Uterus (tissue), 3 donors: ENCODE measurements at regions not wholly inside any gene's neighbourhood (a gene's known extent, or its start where the extent isn't known, plus 50 kb on each side); places are given as distances from the start of the nearest gene placed in this dataset.

Experiments
- DNase-seq, 2 donors: peaks; one replicate each; pipeline ENCODE4 v3.0.0-alpha.2; 2019 to 2020
- H3K27ac ChIP-seq, 2 donors: fragments of 200-600 bp; sonication (generic); 1 replicate in 1 of 2; 2 replicates in 1 of 2; pipeline ENCODE4 v1.5.1; 2016 to 2018
- H3K27me3 ChIP-seq, 2 donors: fragments of 200-600 bp; sonication (generic); one replicate each; pipeline ENCODE4 v1.5.1; 2018 to 2019; ENCODE audit warnings: control low read depth in 1 of 2
- H3K36me3 ChIP-seq, 2 donors: fragments of 200-600 bp; sonication (generic); one replicate each; pipeline ENCODE4 v1.5.1; 2019; ENCODE audit warnings: control low read depth in 1 of 2
- H3K4me1 ChIP-seq, 2 donors: fragments of 200-600 bp; sonication (generic); one replicate each; pipeline ENCODE4 v1.5.1; 2018 to 2019; ENCODE audit warnings: control low read depth in 1 of 2
- H3K4me3 ChIP-seq, 2 donors: fragments of 200-600 bp; sonication (generic); 1 replicate in 1 of 2; 2 replicates in 1 of 2; pipeline ENCODE4 v1.5.1; 2018 to 2019; ENCODE audit warnings: mild to moderate bottlenecking in 1 of 2
- H3K9me3 ChIP-seq, 2 donors: fragments of 200-600 bp; sonication (generic); one replicate each; pipeline ENCODE4 v1.5.1; 2019; ENCODE audit warnings: control low read depth in 1 of 2
- CTCF ChIP-seq, 4 experiments: fragments of 200-600 bp in 2 of 4; fragments of 450-650 bp in 2 of 4; sonication (generic) in 2 of 4; IDR thresholded peaks; one replicate each; pipeline ENCODE4 v1.5.1; 2016 to 2019; ENCODE audit warnings: antibody characterized with exemption in 4 of 4, mild to moderate bottlenecking in 2 of 4, moderate library complexity in 1 of 4
- POLR2A ChIP-seq, 2 donors: fragments of 450-650 bp; IDR thresholded peaks; one replicate each; pipeline ENCODE4 v1.6.1; 2016; ENCODE audit warnings: antibody characterized with exemption in 2 of 2, mild to moderate bottlenecking in 1 of 2, moderate library complexity in 1 of 2
- intact Hi-C: fragments of 100-400 bp; cut with DNase I; formaldehyde crosslinking; loops from one replicate; pipeline ENCODE4 v1.15.1; 2023; ENCODE audit warnings: low total_unique reads
- donor health status: DM: yes; HTN: yes; CAD: no.

DNA sequence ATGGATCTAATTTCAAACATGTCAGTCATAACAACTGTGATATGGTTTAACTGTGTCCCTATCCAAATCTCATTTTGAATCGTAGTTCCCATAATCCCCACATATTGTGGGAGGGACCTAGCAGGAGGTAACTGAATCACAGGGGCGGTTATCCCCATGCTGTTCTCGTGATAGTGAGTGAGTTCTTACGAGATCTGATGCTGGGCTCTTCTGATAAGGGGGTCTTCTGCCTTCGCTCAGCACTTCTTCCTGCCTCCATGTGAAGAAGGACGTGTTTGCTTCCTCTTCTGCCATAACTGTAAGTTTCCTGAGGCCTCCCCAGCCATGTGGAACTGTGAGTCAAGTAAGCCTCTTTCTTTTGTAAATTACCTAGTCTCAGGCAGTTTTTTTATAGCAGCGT lies 138.0 kb upstream of the PCGF5 start:
- TF ChIP-seq CTCF (IDR thresholded peaks at IDR 0.05): no peak
- TF ChIP-seq POLR2A (IDR thresholded peaks at IDR 0.05): no peak
- no peak overlapping the region for H3K27ac ChIP-seq
- H3K4me3 ChIP-seq: no peak overlapping the region
- no peaks in the 10 kb centered on the region for H3K27me3 ChIP-seq
- intact Hi-C loops: no loop called here
- no peaks in the 10 kb centered on the region for H3K9me3 ChIP-seq
- no peaks in the 10 kb centered on the region for H3K4me1 ChIP-seq
- DNase-seq: no peak
- H3K36me3 ChIP-seq: no peaks in the 10 kb centered on the region

DNA sequence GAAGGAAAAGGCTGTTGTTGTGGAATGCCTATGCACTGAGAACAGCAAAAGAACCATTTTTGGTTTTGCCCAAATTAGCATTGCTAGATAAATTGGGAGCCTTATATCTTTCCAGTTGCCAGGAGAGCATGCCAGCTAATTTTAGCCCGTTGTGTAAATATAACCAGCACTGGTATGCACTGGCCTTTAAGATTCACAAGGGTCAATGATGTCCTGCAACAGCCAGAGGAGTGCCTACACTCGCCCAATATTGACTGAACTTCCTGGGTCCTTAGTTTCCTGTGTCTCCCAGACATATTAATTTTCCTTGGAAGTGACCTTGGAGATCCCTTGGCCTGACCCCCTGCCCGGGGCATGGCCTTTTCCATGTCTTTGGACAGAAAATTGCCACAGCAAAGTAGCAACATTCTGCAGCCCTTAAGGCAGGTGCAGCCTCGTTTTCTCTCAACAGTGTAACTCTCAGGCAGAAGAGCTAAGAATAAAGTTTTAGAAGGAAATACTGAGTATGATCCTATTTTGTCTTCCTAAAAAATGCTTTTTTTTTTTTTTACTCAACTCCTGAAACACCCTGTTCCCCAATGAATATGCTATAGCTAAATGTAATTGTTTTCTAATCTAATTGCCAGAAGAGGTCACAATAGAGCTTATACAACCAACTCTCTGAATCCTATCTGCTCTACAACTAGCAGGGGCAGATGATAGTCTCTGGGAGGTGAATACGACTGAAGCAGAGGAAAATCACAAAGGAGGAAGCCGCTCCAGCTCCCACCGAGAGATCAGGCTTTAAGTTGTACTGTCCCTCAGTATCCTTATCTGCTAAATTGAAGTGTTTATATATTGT lies 131.9 kb upstream of the PCGF5 start:
- H3K9me3 ChIP-seq: no peaks in the 10 kb centered on the region
- no peaks in the 10 kb centered on the region for H3K4me1 ChIP-seq
- DNase-seq: no peak
- intact Hi-C loops: no loop called here
- no peak overlapping the region for H3K27ac ChIP-seq
- H3K36me3 ChIP-seq: no peaks in the 10 kb centered on the region
- no peak overlapping the region for H3K4me3 ChIP-seq
- TF ChIP-seq POLR2A (IDR thresholded peaks at IDR 0.05) (no peak), CTCF (IDR thresholded peaks at IDR 0.05) (no peak)
- H3K27me3 ChIP-seq: no peaks in the 10 kb centered on the region

- Histone ChIP-seq H3K36me3 (no peaks in the 10 kb centered on the region), H3K27ac (no peak overlapping the region), H3K4me3 (no peak overlapping the region), H3K9me3 (no peaks in the 10 kb centered on the region), H3K4me1 (no peaks in the 10 kb centered on the region), H3K27me3 (no peaks in the 10 kb centered on the region)
- intact Hi-C loops: no loop called here
- DNase-seq: no peak
- TF ChIP-seq POLR2A (IDR thresholded peaks at IDR 0.05) (no peak), CTCF (IDR thresholded peaks at IDR 0.05) (no peak)
Measured at GRCh38 chr10:91090761-91091529, 129.5 kb upstream of the PCGF5 start.

GRCh38 chr10:91091780-91092179 lies 128.7 kb upstream of the PCGF5 start:
- intact Hi-C loops: no loop called here
- TF ChIP-seq CTCF (IDR thresholded peaks at IDR 0.05): no peak
- no peak for TF ChIP-seq POLR2A (IDR thresholded peaks at IDR 0.05)
- Histone ChIP-seq H3K36me3 (no peaks in the 10 kb centered on the region), H3K4me1 (no peaks in the 10 kb centered on the region), H3K4me3 (no peak overlapping the region), H3K27ac (no peak overlapping the region), H3K27me3 (no peaks in the 10 kb centered on the region), H3K9me3 (no peaks in the 10 kb centered on the region)
- no peak for DNase-seq

DNA sequence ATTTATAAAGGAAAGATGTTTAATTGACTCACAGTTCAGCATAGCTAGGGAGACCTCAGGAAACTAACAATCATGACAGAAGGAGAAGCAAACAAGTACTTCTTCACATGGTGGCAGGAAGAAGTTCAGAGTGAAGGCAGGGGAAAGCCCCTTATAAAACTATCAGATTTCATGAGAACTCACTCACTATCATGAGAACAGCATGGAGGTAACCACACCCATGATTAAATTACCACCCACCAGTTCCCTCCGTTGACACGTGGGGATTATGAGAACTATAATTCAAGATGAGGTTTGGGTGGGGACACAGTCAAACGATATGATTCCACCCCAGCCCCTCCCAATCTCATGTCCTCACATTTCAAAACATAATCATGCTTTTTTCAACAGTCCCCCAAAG lies 124.2 kb upstream of the PCGF5 start:
- no peaks in the 10 kb centered on the region for H3K36me3 ChIP-seq
- no peaks in the 10 kb centered on the region for H3K4me1 ChIP-seq
- no peaks in the 10 kb centered on the region for H3K9me3 ChIP-seq
- TF ChIP-seq CTCF (IDR thresholded peaks at IDR 0.05) (no peak), POLR2A (IDR thresholded peaks at IDR 0.05) (no peak)
- no peak overlapping the region for H3K4me3 ChIP-seq
- no peak overlapping the region for H3K27ac ChIP-seq
- no peak for DNase-seq
- intact Hi-C loops: no loop called here
- no peaks in the 10 kb centered on the region for H3K27me3 ChIP-seq
